H1 (cell line): ENCODE measurements at regions not wholly inside any gene's neighbourhood (a gene's known extent, or its start where the extent isn't known, plus 50 kb on each side); places are given as distances from the start of the nearest gene placed in this dataset.

Source experiments
- BCL11A ChIP-seq, 2 experiments: IDR thresholded peaks; one replicate each; pipeline ENCODE4 v1.6.1; 2011; ENCODE audit warnings: low read depth in 2 of 2, low read length in 2 of 2, mild to moderate bottlenecking in 2 of 2
- EP300 ChIP-seq, 2 experiments: IDR thresholded peaks; 1 replicate in 1 of 2; 2 replicates in 1 of 2; pipeline ENCODE4 v1.6.1; 2011 to 2012; ENCODE audit warnings: low read depth in 2 of 2, low read length in 2 of 2, mild to moderate bottlenecking in 2 of 2, borderline replicate concordance in 1 of 2, inconsistent platforms in 1 of 2, moderate library complexity in 1 of 2
- GABPA ChIP-seq: IDR thresholded peaks from 2 replicates; pipeline ENCODE4 v1.6.1; 2011; ENCODE audit warnings: mild to moderate bottlenecking, low read length, moderate library complexity, borderline replicate concordance; ENCODE audit not compliant: insufficient read depth
- GTF2F1 ChIP-seq: IDR thresholded peaks from 2 replicates; pipeline ENCODE4 v1.6.1; 2012; ENCODE audit warnings: low read depth, low read length, improper control_type of control experiment, borderline replicate concordance
- NANOG ChIP-seq: IDR thresholded peaks from 2 replicates; pipeline ENCODE4 v1.6.1; 2011; ENCODE audit warnings: low read length, low read depth, mild to moderate bottlenecking, inconsistent platforms; ENCODE audit not compliant: insufficient read depth, poor library complexity, severe bottlenecking
- RAD21 ChIP-seq, 2 experiments: IDR thresholded peaks in 1 of 2; conservative IDR thresholded peaks in 1 of 2; 2 replicates each; pipeline ENCODE4 v1.6.1; 2011; ENCODE audit warnings: low read depth in 2 of 2, low read length in 2 of 2, improper control_type of control experiment in 1 of 2, inconsistent platforms in 1 of 2, mild to moderate bottlenecking in 1 of 2, moderate library complexity in 1 of 2
- RFX5 ChIP-seq: IDR thresholded peaks from 2 replicates; pipeline ENCODE4 v1.6.1; 2011; ENCODE audit warnings: low read depth, low read length, improper control_type of control experiment, borderline replicate concordance
- SP4 ChIP-seq: IDR thresholded peaks from 2 replicates; pipeline ENCODE4 v1.6.1; 2012; ENCODE audit warnings: low read length, inconsistent platforms
- TF ChIP-seq, protein P1 (sequence below): fragments of 300-600 bp; sonication (generic); IDR thresholded peaks from 2 replicates; pipeline ENCODE4 v1.7.1; 2012; ENCODE audit warnings: low read length, moderate library complexity, mild to moderate bottlenecking, inconsistent platforms; ENCODE audit not compliant: insufficient replicate concordance

- TF ChIP-seq, protein P1, sequence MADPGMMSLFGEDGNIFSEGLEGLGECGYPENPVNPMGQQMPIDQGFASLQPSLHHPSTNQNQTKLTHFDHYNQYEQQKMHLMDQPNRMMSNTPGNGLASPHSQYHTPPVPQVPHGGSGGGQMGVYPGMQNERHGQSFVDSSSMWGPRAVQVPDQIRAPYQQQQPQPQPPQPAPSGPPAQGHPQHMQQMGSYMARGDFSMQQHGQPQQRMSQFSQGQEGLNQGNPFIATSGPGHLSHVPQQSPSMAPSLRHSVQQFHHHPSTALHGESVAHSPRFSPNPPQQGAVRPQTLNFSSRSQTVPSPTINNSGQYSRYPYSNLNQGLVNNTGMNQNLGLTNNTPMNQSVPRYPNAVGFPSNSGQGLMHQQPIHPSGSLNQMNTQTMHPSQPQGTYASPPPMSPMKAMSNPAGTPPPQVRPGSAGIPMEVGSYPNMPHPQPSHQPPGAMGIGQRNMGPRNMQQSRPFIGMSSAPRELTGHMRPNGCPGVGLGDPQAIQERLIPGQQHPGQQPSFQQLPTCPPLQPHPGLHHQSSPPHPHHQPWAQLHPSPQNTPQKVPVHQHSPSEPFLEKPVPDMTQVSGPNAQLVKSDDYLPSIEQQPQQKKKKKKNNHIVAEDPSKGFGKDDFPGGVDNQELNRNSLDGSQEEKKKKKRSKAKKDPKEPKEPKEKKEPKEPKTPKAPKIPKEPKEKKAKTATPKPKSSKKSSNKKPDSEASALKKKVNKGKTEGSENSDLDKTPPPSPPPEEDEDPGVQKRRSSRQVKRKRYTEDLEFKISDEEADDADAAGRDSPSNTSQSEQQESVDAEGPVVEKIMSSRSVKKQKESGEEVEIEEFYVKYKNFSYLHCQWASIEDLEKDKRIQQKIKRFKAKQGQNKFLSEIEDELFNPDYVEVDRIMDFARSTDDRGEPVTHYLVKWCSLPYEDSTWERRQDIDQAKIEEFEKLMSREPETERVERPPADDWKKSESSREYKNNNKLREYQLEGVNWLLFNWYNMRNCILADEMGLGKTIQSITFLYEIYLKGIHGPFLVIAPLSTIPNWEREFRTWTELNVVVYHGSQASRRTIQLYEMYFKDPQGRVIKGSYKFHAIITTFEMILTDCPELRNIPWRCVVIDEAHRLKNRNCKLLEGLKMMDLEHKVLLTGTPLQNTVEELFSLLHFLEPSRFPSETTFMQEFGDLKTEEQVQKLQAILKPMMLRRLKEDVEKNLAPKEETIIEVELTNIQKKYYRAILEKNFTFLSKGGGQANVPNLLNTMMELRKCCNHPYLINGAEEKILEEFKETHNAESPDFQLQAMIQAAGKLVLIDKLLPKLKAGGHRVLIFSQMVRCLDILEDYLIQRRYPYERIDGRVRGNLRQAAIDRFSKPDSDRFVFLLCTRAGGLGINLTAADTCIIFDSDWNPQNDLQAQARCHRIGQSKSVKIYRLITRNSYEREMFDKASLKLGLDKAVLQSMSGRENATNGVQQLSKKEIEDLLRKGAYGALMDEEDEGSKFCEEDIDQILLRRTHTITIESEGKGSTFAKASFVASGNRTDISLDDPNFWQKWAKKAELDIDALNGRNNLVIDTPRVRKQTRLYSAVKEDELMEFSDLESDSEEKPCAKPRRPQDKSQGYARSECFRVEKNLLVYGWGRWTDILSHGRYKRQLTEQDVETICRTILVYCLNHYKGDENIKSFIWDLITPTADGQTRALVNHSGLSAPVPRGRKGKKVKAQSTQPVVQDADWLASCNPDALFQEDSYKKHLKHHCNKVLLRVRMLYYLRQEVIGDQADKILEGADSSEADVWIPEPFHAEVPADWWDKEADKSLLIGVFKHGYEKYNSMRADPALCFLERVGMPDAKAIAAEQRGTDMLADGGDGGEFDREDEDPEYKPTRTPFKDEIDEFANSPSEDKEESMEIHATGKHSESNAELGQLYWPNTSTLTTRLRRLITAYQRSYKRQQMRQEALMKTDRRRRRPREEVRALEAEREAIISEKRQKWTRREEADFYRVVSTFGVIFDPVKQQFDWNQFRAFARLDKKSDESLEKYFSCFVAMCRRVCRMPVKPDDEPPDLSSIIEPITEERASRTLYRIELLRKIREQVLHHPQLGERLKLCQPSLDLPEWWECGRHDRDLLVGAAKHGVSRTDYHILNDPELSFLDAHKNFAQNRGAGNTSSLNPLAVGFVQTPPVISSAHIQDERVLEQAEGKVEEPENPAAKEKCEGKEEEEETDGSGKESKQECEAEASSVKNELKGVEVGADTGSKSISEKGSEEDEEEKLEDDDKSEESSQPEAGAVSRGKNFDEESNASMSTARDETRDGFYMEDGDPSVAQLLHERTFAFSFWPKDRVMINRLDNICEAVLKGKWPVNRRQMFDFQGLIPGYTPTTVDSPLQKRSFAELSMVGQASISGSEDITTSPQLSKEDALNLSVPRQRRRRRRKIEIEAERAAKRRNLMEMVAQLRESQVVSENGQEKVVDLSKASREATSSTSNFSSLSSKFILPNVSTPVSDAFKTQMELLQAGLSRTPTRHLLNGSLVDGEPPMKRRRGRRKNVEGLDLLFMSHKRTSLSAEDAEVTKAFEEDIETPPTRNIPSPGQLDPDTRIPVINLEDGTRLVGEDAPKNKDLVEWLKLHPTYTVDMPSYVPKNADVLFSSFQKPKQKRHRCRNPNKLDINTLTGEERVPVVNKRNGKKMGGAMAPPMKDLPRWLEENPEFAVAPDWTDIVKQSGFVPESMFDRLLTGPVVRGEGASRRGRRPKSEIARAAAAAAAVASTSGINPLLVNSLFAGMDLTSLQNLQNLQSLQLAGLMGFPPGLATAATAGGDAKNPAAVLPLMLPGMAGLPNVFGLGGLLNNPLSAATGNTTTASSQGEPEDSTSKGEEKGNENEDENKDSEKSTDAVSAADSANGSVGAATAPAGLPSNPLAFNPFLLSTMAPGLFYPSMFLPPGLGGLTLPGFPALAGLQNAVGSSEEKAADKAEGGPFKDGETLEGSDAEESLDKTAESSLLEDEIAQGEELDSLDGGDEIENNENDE = no peak
- no peak for TF ChIP-seq GTF2F1
- no peak for TF ChIP-seq NANOG
- TF ChIP-seq RAD21 (IDR thresholded peaks at IDR 0.05 in 1 of 2, conservative IDR thresholded peaks at IDR 0.05 in 1 of 2; ENCODE audit: low read depth in 2 of 2, low read length in 2 of 2) = no peak
- TF ChIP-seq EP300 (IDR thresholded peaks at IDR 0.05; ENCODE audit: borderline replicate concordance in 1 of 2, low read depth in 2 of 2, low read length in 2 of 2) = no peak
- no peak for TF ChIP-seq RFX5
- TF ChIP-seq SP4 = no peak
- no peak for TF ChIP-seq GABPA
- no peak for TF ChIP-seq BCL11A (IDR thresholded peaks at IDR 0.05; ENCODE audit: low read depth in 2 of 2, low read length in 2 of 2)
Measured at GRCh38 chr10:8481718-8482504, 427.4 kb downstream of the GATA3 start (continued).
